Mesendoderm (in vitro differentiated cells): ENCODE measurements at regions not wholly inside any gene's neighbourhood (a gene's known extent, or its start where the extent isn't known, plus 50 kb on each side); places are given as distances from the start of the nearest gene placed in this dataset.

Experiments used
- DNase-seq: peaks from one replicate; pipeline ENCODE4 v3.0.0; 2013
- H2AK5ac ChIP-seq: 2 replicates; pipeline ENCODE4 v1.6.1; 2013; ENCODE audit warnings: low read length, inconsistent platforms
- H2BK120ac ChIP-seq: 2 replicates; pipeline ENCODE4 v1.6.1; 2013; ENCODE audit warnings: low read depth, mild to moderate bottlenecking, low read length, moderate library complexity, mixed read lengths
- H2BK15ac ChIP-seq: replicated peaks from 2 replicates; pipeline ENCODE4 v1.6.1; 2013; ENCODE audit warnings: low read depth, mild to moderate bottlenecking, moderate library complexity
- H2BK5ac ChIP-seq: 2 replicates; pipeline ENCODE4 v1.6.1; 2013; ENCODE audit warnings: low read length, inconsistent platforms
- H3K18ac ChIP-seq: 2 replicates; pipeline ENCODE4 v1.6.1; 2013; ENCODE audit warnings: mild to moderate bottlenecking, low read length, mixed read lengths
- H3K23ac ChIP-seq: one replicate; pipeline ENCODE4 v1.6.1; 2013; ENCODE audit warnings: low read length
- H3K27ac ChIP-seq: 2 replicates; pipeline ENCODE4 v1.5.1; 2013; ENCODE audit warnings: low read depth, mild to moderate bottlenecking, inconsistent platforms, low read length, moderate library complexity
- H3K27me3 ChIP-seq: 2 replicates; pipeline ENCODE4 v1.6.1; 2013; ENCODE audit warnings: low read length, control low read depth, mild to moderate bottlenecking, inconsistent platforms; ENCODE audit not compliant: insufficient read depth, poor library complexity
- H3K36me3 ChIP-seq: 2 replicates; pipeline ENCODE4 v1.6.1; 2013; ENCODE audit warnings: low read length, inconsistent platforms; ENCODE audit not compliant: control insufficient read depth, insufficient read depth
- H3K4ac ChIP-seq: one replicate; pipeline ENCODE4 v1.6.1; 2013; ENCODE audit warnings: low read depth, mild to moderate bottlenecking, low read length, moderate library complexity
- H3K4me1 ChIP-seq: 2 replicates; pipeline ENCODE4 v1.6.1; 2013; ENCODE audit warnings: low read depth, low read length, inconsistent platforms; ENCODE audit not compliant: control insufficient read depth
- H3K4me2 ChIP-seq: 2 replicates; pipeline ENCODE4 v1.6.1; 2013; ENCODE audit warnings: low read length
- H3K4me3 ChIP-seq: 2 replicates; pipeline ENCODE4 v1.5.1; 2013; ENCODE audit warnings: mild to moderate bottlenecking, low read length
- H3K56ac ChIP-seq: one replicate; pipeline ENCODE4 v1.6.1; 2013; ENCODE audit warnings: low read length
- H3K79me1 ChIP-seq: 2 replicates; pipeline ENCODE4 v1.6.1; 2013; ENCODE audit warnings: low read length, inconsistent platforms
- H3K79me2 ChIP-seq: 2 replicates; pipeline ENCODE4 v1.6.1; 2013; ENCODE audit warnings: mild to moderate bottlenecking, low read length; ENCODE audit not compliant: control insufficient read depth, insufficient read depth
- H3K9ac ChIP-seq: 2 replicates; pipeline ENCODE4 v1.6.1; 2013; ENCODE audit warnings: low read length, inconsistent platforms
- H4K5ac ChIP-seq: one replicate; pipeline ENCODE4 v1.6.1; 2013; ENCODE audit warnings: low read length
- H4K8ac ChIP-seq: one replicate; pipeline ENCODE4 v1.6.1; 2013; ENCODE audit warnings: low read depth, mild to moderate bottlenecking, control low read depth, low read length, moderate library complexity
- WGBS: extraction: QIAGEN DNeasy Blood & Tissue Kit; methylation state at CpG from one replicate; pipeline ENCODE4 v1.1.7; 2013; ENCODE audit warnings: low lambda C conversion rate, missing lambda C conversion rate; ENCODE audit not compliant: insufficient coverage; ENCODE audit errors: extremely low coverage; 5-methylcytosine and 5-hydroxymethylcytosine counted together

DNA sequence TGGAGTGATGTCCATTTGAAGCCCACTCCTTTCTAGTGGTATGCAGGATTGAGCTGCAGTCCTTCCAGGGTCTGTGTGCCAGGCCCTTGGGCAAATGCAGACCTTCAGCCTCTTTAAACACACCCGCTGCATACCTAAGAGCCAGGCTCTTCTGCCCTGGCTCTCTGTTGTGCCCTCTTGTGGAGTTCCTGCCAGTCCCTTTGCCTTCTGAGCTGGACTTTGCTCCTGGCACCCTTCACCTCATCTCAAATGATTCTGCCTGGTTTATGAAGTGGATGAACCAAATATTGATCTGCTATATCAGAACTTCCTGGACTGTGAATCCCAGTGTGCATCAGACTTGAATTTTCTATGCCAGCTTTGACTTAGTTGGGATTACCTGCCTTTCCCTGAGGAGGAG, 158.8 kb downstream of the URB2 start:
- no peak overlapping the region for H3K4ac ChIP-seq
- no peaks in the 10 kb centered on the region for H3K79me1 ChIP-seq
- no peaks in the 10 kb centered on the region for H3K79me2 ChIP-seq
- no peaks in the 10 kb centered on the region for H3K4me1 ChIP-seq
- H2BK15ac ChIP-seq = no peak overlapping the region
- no peak overlapping the region for H3K23ac ChIP-seq
- H2BK5ac ChIP-seq = no peak overlapping the region
- no peaks in the 10 kb centered on the region for H3K27me3 ChIP-seq
- no CpG with 5 or more reads among the region's 1 CpG for WGBS
- H3K18ac ChIP-seq = no peak overlapping the region
- no peak overlapping the region for H3K56ac ChIP-seq
- no peak overlapping the region for H3K27ac ChIP-seq
- no peak overlapping the region for H2AK5ac ChIP-seq
- no peak overlapping the region for H3K4me3 ChIP-seq
- H2BK120ac ChIP-seq = no peak overlapping the region
- H3K36me3 ChIP-seq = no peaks in the 10 kb centered on the region
- no peak overlapping the region for H3K4me2 ChIP-seq
- H4K5ac ChIP-seq = no peak overlapping the region
- no peak for DNase-seq
- no peak overlapping the region for H4K8ac ChIP-seq
- no peak overlapping the region for H3K9ac ChIP-seq

- Histone ChIP-seq H2AK5ac (no peak overlapping the region), H4K8ac (no peak overlapping the region), H3K4me1 (no peaks in the 10 kb centered on the region), H3K27me3 (no peaks in the 10 kb centered on the region), H3K4ac (no peak overlapping the region), H3K23ac (no peak overlapping the region), H2BK15ac (no peak overlapping the region), H3K79me2 (no peaks in the 10 kb centered on the region), H3K36me3 (no peaks in the 10 kb centered on the region), H3K4me2 (no peak overlapping the region), H4K5ac (no peak overlapping the region), H3K27ac (no peak overlapping the region), H3K56ac (no peak overlapping the region), H3K18ac (no peak overlapping the region), H3K79me1 (no peaks in the 10 kb centered on the region), H3K4me3 (no peak overlapping the region), H2BK120ac (no peak overlapping the region), H2BK5ac (no peak overlapping the region), H3K9ac (no peak overlapping the region)
- DNase-seq = no peak
- WGBS = no CpG with 5 or more reads among the region's 3 CpGs
Observed at GRCh38 chr1:229786974-229787610, 161.0 kb downstream of the URB2 start.

GRCh38 chr1:229788004-229788403, 162.0 kb downstream of the URB2 start:
- no peak overlapping the region for H3K9ac ChIP-seq
- H3K27me3 ChIP-seq = no peaks in the 10 kb centered on the region
- no peak overlapping the region for H3K56ac ChIP-seq
- no peak overlapping the region for H3K4ac ChIP-seq
- no peak overlapping the region for H2BK120ac ChIP-seq
- H4K8ac ChIP-seq = no peak overlapping the region
- no peak overlapping the region for H4K5ac ChIP-seq
- H3K36me3 ChIP-seq = no peaks in the 10 kb centered on the region
- H3K4me3 ChIP-seq = no peak overlapping the region
- DNase-seq = no peak
- H3K4me2 ChIP-seq = no peak overlapping the region
- no peaks in the 10 kb centered on the region for H3K79me2 ChIP-seq
- H3K23ac ChIP-seq = no peak overlapping the region
- H2BK5ac ChIP-seq = no peak overlapping the region
- H3K18ac ChIP-seq = no peak overlapping the region
- H3K79me1 ChIP-seq = no peaks in the 10 kb centered on the region
- no peak overlapping the region for H3K27ac ChIP-seq
- H2AK5ac ChIP-seq = no peak overlapping the region
- H3K4me1 ChIP-seq = no peaks in the 10 kb centered on the region
- H2BK15ac ChIP-seq = no peak overlapping the region
- WGBS = no CpG with 5 or more reads among the region's 6 CpGs

DNA sequence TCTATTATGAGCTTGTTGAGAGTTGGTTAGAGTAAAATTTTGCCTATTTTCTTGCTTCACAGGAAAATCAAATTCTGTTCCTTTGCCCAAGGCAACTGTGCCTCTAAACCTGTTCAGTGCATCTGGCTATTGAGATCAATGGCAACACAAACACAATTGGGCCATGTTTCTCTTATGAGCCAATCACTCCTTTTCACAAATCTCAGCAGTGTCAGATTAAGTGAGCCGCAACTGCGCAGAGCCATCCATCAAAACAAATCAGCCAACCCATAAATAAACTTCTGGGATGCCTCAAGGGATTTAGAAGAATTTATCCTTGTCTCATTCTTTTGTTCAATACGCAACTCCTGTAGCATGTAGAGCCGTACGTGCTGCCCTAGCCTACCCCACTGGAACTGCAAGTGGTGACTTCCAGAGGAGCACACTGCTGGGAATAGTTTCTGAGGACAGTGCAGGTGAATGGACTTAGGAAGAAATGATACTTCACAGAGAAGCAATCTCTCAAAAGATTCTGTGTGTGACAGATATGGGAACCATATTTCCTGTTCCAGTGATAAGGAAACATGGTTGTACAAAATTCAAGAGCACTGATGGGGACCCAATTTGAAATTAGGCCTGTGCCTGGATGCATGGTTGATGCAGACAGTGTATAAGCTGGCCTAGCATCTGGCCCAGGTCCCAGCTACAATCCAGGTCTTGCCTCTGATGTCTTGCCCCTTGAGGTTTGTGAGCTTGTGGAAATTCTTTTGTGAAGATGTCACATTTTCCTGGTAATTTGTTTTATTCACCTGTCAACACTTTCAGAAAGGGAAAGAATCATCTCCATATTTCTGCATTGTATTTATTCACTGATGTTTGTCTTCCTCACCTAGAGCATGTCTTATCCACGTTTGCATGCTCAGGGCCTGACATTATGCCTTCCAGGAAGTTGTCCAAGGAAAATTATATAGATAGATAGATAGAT, 166.2 kb downstream of the URB2 start:
- no peaks in the 10 kb centered on the region for H3K36me3 ChIP-seq
- no peak overlapping the region for H4K8ac ChIP-seq
- WGBS = no CpG with 5 or more reads among the region's 6 CpGs
- no peaks in the 10 kb centered on the region for H3K4me1 ChIP-seq
- H2BK15ac ChIP-seq = no peak overlapping the region
- H3K79me1 ChIP-seq = no peaks in the 10 kb centered on the region
- no peaks in the 10 kb centered on the region for H3K27me3 ChIP-seq
- H4K5ac ChIP-seq = no peak overlapping the region
- H3K4me3 ChIP-seq = no peak overlapping the region
- no peak overlapping the region for H3K9ac ChIP-seq
- no peak overlapping the region for H2AK5ac ChIP-seq
- H3K23ac ChIP-seq = no peak overlapping the region
- no peak overlapping the region for H3K18ac ChIP-seq
- no peak overlapping the region for H2BK120ac ChIP-seq
- no peak overlapping the region for H3K4me2 ChIP-seq
- no peak overlapping the region for H3K27ac ChIP-seq
- H2BK5ac ChIP-seq = no peak overlapping the region
- no peak overlapping the region for H3K4ac ChIP-seq
- no peak overlapping the region for H3K56ac ChIP-seq
- DNase-seq = no peak
- no peaks in the 10 kb centered on the region for H3K79me2 ChIP-seq

DNA sequence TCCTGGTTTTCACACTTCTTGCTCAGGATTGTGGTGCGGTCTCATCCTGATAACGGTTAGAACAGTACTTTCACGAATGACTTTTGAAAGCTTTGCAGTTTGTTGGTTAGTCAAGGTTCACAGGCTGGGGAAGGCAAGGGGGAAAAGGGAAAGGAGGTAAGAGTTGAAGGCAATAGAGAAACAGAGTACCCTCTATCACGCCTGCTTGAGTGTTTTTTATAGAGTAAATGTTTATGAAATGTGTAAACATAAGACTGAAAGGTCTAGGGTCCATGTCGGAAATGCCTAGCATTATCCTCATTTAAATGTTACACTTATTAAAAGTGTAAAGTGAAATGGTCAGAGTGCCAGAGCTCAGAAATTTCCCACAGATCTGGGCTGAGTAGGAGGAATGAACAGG, 167.4 kb downstream of the URB2 start:
- Histone ChIP-seq H2BK5ac (no peak overlapping the region), H3K4me1 (no peaks in the 10 kb centered on the region), H3K27me3 (no peaks in the 10 kb centered on the region), H3K18ac (no peak overlapping the region), H3K9ac (no peak overlapping the region), H3K79me2 (no peaks in the 10 kb centered on the region), H3K4ac (no peak overlapping the region), H2BK15ac (no peak overlapping the region), H3K4me2 (no peak overlapping the region), H4K5ac (no peak overlapping the region), H3K56ac (no peak overlapping the region), H2BK120ac (no peak overlapping the region), H3K27ac (no peak overlapping the region), H3K23ac (no peak overlapping the region), H4K8ac (no peak overlapping the region), H3K4me3 (no peak overlapping the region), H3K36me3 (no peaks in the 10 kb centered on the region), H3K79me1 (no peaks in the 10 kb centered on the region), H2AK5ac (no peak overlapping the region)
- DNase-seq = no peak
- no CpG with 5 or more reads among the region's 5 CpGs for WGBS
